Suprapubic skin (tissue), 3 donors: ENCODE measurements at regions not wholly inside any gene's neighbourhood (a gene's known extent, or its start where the extent isn't known, plus 50 kb on each side); places are given as distances from the start of the nearest gene placed in this dataset.

Experiments used
- CTCF ChIP-seq, 2 donors: fragments of 200-600 bp in 1 of 2; fragments of 450-650 bp in 1 of 2; sonication (generic) in 1 of 2; IDR thresholded peaks; one replicate each; pipeline ENCODE4 v1.5.1; 2016 to 2019; ENCODE audit warnings: antibody characterized with exemption in 2 of 2, mild to moderate bottlenecking in 1 of 2, moderate library complexity in 1 of 2
- POLR2A ChIP-seq, 2 donors: fragments of 450-650 bp; IDR thresholded peaks; one replicate each; pipeline ENCODE4 v1.6.1; 2017; ENCODE audit warnings: antibody characterized with exemption in 2 of 2, mild to moderate bottlenecking in 2 of 2, moderate library complexity in 2 of 2

DNA sequence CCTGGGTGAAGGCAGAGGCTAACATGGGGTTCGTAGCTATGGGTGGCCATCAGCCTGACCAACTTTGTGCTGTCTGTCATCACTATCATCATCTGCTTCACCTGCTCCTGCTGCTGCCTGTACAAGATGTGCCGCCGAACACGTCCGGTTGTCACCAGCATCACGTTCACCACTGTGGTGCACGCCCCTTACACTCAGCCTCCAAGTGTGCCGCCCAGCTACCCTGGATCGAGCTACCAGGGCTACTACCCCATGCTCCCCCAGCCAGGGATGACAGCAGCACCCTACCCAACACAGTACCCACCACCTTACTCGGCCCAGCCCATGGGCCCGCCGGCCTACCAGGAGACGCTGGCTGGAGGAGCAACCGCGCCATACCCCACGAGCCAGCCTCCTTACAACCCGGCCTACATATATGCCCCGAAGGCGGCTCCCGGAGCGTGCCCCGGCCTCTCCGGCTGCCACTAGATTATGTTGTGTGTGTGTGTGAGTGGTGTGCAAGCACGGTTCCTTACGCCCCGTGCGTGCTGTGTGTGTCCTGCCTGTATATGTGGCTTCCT lies 213.4 kb upstream of the XIST start:
- no peak for TF ChIP-seq POLR2A (IDR thresholded peaks at IDR 0.05)
- no peak for TF ChIP-seq CTCF (IDR thresholded peaks at IDR 0.05)
